GM15510 (cell line): ENCODE measurements at regions not wholly inside any gene's neighbourhood (a gene's known extent, or its start where the extent isn't known, plus 50 kb on each side); places are given as distances from the start of the nearest gene placed in this dataset.

Source experiments
- POLR2A ChIP-seq: IDR thresholded peaks from 3 replicates; pipeline ENCODE4 v1.6.1; 2011; ENCODE audit warnings: borderline replicate concordance; ENCODE audit not compliant: insufficient read length; ENCODE audit errors: extremely low read depth

- no peak for TF ChIP-seq POLR2A
Measured at GRCh38 chr6:15761045-15761502, 98.2 kb upstream of the DTNBP1 start.

GRCh38 chr6:15758631-15759215, 95.9 kb upstream of the DTNBP1 start:
- TF ChIP-seq POLR2A = no peak

- no peak for TF ChIP-seq POLR2A
Measured at GRCh38 chr6:15755526-15755925, 92.7 kb upstream of the DTNBP1 start.

- TF ChIP-seq POLR2A = no peak
Measured at GRCh38 chr6:15754706-15755079, 91.9 kb upstream of the DTNBP1 start.

- no peak for TF ChIP-seq POLR2A
Measured at GRCh38 chr6:15754035-15754705, 91.3 kb upstream of the DTNBP1 start.

DNA sequence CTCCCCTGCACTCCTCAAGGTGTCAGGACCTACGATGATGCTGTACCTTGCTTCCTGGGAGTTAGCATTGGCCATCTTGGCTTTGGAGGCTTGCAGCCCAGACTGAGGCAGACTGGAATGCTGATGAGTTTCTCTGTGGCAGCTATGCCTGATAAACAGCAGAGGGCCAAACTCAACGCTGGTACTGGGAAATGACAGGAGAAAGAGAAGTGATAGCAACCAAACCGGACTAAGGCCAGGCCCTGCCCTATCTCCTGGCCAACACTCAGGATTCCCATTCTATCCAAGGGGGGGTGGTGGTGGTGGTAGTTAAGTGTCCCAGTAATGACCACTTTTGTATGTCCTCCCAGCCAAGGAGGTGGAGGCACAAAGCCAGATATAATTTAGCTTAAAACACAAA, 90.0 kb upstream of the DTNBP1 start:
- TF ChIP-seq POLR2A = no peak

DNA sequence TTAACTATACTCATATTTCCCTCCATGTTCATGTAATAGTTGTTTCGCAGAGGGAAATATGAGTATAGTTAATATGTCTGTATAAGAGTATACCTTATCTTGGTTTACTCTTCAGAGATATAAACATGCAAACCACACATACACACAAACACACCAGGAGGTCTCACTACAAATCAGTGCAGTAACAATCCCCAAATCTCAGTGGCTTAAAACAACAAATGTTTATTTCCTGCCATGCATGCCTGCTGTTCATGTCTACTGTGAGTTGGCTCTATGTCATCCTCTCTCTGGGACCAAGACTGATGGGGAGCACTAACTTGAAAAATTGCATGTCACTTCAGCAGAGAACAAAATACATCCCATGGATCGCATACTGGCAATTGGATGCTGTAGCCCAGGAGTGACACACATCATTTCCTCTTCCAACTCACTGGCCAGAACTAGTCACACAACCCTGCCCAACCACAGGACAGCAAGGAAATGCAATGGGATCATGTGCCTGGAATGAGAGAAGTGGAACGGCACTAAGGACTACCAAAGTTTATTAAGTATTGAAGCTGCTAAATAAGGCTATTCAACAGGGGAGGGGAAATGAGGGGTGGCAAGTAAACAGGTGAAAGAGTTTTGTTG, 89.0 kb upstream of the DTNBP1 start:
- TF ChIP-seq POLR2A = no peak

DNA sequence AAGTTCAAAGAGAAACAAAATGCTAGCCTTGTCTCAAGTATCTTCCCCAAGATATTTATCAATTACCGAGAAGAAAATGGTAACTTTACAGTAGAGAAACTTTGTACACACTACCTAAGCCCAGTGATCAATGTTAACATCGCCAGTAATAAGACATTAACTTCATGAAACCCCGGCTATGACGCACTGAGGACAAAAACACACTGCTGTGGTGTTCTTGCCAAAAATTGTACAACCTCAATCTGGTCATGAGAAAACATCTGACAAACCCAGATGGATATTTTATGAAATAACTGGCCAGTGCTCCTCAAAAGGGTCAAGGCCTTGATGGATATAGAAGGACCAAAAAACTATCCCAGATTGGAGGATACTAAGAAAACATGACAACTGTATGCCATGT, 85.5 kb upstream of the DTNBP1 start:
- TF ChIP-seq POLR2A = no peak

DNA sequence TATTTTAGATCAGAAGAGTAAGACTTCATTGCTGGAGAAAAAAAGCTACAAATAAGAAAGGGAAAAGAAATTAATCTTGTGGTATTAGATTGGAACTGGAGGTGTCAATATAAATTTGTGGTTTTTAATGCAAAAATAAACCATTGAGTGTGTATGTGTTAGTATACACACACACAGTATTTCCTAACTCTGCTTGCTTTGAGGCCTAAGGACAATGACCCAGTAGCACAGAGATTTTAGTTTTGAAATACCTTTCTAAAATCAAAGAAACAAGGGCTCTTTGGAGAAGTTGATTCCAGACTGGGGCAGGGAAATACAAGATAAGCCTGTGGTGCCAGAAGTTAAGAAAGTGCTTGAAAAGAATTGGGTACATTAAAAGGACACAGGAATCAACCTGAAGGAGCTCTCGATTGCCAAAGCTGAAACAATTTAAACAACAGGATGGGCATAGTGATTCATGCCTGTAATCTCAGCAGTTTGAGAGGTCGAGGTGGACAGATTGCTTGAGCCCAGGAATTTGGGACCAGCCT, 84.6 kb upstream of the DTNBP1 start:
- TF ChIP-seq POLR2A = no peak

DNA sequence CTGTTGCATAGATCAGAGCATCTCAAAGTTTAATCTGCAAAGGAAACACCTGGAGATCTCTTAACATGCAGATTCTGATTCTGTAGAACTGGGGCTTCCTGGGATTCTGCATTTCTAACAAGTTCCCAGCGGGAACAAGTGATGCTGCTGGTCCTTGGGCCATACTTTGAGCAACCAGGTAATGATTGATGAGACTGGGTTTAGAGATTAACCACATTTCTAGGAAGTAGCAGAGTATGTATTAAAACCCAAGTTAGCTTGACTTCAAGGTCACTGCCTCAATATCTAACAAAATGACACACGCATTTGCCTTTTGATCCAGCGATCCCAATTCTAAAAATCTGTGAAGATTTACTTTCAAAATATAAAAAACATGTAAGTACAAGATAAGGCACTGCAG, 83.0 kb upstream of the DTNBP1 start:
- no peak for TF ChIP-seq POLR2A

- no peak for TF ChIP-seq POLR2A
Measured at GRCh38 chr6:15744818-15745402, 82.1 kb upstream of the DTNBP1 start.

DNA sequence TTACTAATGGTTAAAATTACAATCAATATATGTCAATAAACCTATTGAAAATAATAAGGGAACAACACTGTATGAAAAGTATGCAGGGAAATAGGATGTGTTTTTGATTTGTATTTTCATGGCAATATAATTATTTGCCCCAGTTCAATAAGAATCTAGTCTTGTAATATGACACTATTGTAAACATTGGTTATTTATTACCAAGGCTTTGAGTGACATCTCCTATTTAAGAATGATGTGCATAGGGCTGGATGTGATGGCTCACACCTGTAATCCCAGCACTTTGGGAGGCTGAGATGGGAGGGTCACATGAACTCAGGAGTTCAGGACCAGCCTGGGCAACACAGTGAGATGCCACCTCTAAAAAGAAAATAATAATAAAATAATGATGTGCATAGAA, 78.6 kb upstream of the DTNBP1 start:
- no peak for TF ChIP-seq POLR2A

GRCh38 chr6:15739867-15740266, 77.0 kb upstream of the DTNBP1 start:
- TF ChIP-seq POLR2A = no peak

- TF ChIP-seq POLR2A = no peak
Measured at GRCh38 chr6:15739353-15739752, 76.5 kb upstream of the DTNBP1 start.

DNA sequence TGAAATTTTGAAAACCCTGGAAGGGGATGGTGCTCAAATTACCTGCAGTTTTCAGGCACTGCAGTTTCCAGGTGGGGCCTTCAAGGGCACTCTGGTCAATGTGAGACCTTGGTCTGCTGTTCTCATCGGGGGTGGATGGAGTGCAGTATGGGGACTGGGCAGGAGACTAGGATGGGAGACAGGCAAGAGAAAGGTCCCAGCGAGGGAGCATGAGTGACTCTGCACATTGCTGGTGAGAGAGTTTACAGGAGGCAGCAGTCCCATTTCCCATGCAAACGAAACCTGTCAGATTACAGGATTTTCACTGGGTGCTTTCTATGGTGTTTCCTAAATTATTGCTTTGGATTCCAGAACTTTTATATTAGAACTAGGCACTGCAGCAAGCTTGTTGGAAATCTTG, 73.5 kb upstream of the DTNBP1 start:
- TF ChIP-seq POLR2A = no peak

- no peak for TF ChIP-seq POLR2A
Measured at GRCh38 chr6:15735567-15736265, 72.9 kb upstream of the DTNBP1 start.
